HCT116 (cell line): ENCODE measurements at regions not wholly inside any gene's neighbourhood (a gene's known extent, or its start where the extent isn't known, plus 50 kb on each side); places are given as distances from the start of the nearest gene placed in this dataset.

Experiments
- ATAC-seq: fragments of 200-7000 bp; cut with Tn5 transposase; 2 replicates; pipeline ENCODE4 v1.9.1; 2020; ENCODE audit warnings: mild to moderate bottlenecking, moderate library complexity
- BruUV-seq: library from RNA; stranded (reverse); fragments of 400-500 nt; replicated peaks from 2 replicates; lab custom pipeline; 2021; lab: Mats Ljungman, UMichigan
- CTCF ChIA-PET: fragments of 300-600 bp; sonication (Branson Sonifier 250); formaldehyde crosslinking; loops from one replicate; lab custom pipeline; 2021; ENCODE audit warnings: antibody characterized with exemption; lab: Charles Lee
- POLR2A ChIA-PET: fragments of 300-600, 350-600 bp; sonication (Branson Sonifier 250); formaldehyde crosslinking; loops from one replicate; lab custom pipeline; 2021; ENCODE audit warnings: antibody characterized with exemption; lab: Charles Lee
- RAD21 ChIA-PET, 2 experiments: fragments of 300-600 bp; sonication (Branson Sonifier 250); formaldehyde crosslinking; loops; one replicate each; lab custom pipeline; 2023; ENCODE audit warnings: low total read pairs in 2 of 2; ENCODE audit not compliant: uncharacterized antibody in 2 of 2, unreplicated experiment in 2 of 2, low non-redundant PET in 1 of 2; lab: Charles Lee
- DNase-seq: peaks from one replicate; pipeline ENCODE4 v3.0.0-alpha.2; 2010; ENCODE audit warnings: low read depth, low spot score
- H2AFZ ChIP-seq: fragments of 200-600 bp; shearing (Covaris generic), sonication (generic); 2 replicates; pipeline ENCODE4 v1.6.1; 2017; ENCODE audit warnings: low read depth, mixed run types, mixed read lengths, antibody characterized with exemption, low read length; ENCODE audit not compliant: poor library complexity, severe bottlenecking
- H3K27ac ChIP-seq: 2 replicates; pipeline ENCODE4 v1.5.1; 2012; ENCODE audit warnings: low read depth, low read length
- H3K27me3 ChIP-seq: fragments of 200-600 bp; sonication (generic); 2 replicates; pipeline ENCODE4 v1.6.1; 2016; ENCODE audit warnings: mixed run types, low read length, mixed read lengths; ENCODE audit not compliant: insufficient read depth
- H3K36me3 ChIP-seq, 2 experiments: fragments of 200-500 bp in 1 of 2; fragments of 200-600 bp in 1 of 2; sonication (Bioruptor generic) in 1 of 2; sonication (generic) in 1 of 2; 2 replicates each; pipeline versions ENCODE4 v1.5.1 to v1.6.1; 2014 to 2016; ENCODE audit warnings: low read length in 2 of 2, inconsistent platforms in 1 of 2, mixed read lengths in 1 of 2, mixed run types in 1 of 2; ENCODE audit not compliant: insufficient read depth in 2 of 2, control insufficient read depth in 1 of 2
- H3K4me1 ChIP-seq, 2 experiments: fragments of 200-600 bp in 1 of 2; sonication (generic) in 1 of 2; 2 replicates each; pipeline versions ENCODE4 v1.5.1 to v1.6.1; 2012 to 2017; ENCODE audit warnings: low read length in 2 of 2, inconsistent platforms in 1 of 2, mild to moderate bottlenecking in 1 of 2, mixed read lengths in 1 of 2, mixed run types in 1 of 2, moderate library complexity in 1 of 2; ENCODE audit not compliant: insufficient read depth in 2 of 2, control insufficient read depth in 1 of 2
- H3K4me2 ChIP-seq: fragments of 200-600 bp; sonication (generic); 2 replicates; pipeline ENCODE4 v1.6.1; 2017; ENCODE audit warnings: mixed run types, low read length, mixed read lengths
- H3K4me3 ChIP-seq, 2 experiments: fragments of 200-600 bp in 1 of 2; sonication (generic) in 1 of 2; replicated peaks in 1 of 2; 2 replicates each; pipeline ENCODE4 v1.5.1; 2011 to 2016; ENCODE audit warnings: low read length in 2 of 2, control low read depth in 1 of 2, low read depth in 1 of 2, mild to moderate bottlenecking in 1 of 2, mixed read lengths in 1 of 2, mixed run types in 1 of 2
- H3K79me2 ChIP-seq: fragments of 200-600 bp; sonication (generic); 2 replicates; pipeline ENCODE4 v1.6.1; 2017; ENCODE audit warnings: mild to moderate bottlenecking, mixed run types, low read length, moderate library complexity, mixed read lengths; ENCODE audit not compliant: insufficient read depth
- H3K9ac ChIP-seq: fragments of 200-600 bp; sonication (generic); 2 replicates; pipeline ENCODE4 v1.6.1; 2016; ENCODE audit warnings: low read length, mixed read lengths
- H3K9me2 ChIP-seq: fragments of 200-600 bp; sonication (generic), shearing (Covaris generic); 2 replicates; pipeline ENCODE4 v1.6.1; 2017; ENCODE audit warnings: mixed run types, mild to moderate bottlenecking, moderate library complexity; ENCODE audit not compliant: insufficient read depth
- H3K9me3 ChIP-seq, 2 experiments: fragments of 200-500 bp in 1 of 2; fragments of 200-600 bp in 1 of 2; sonication (Bioruptor generic) in 1 of 2; sonication (generic) in 1 of 2; 2 replicates each; pipeline ENCODE4 v1.6.1; 2014 to 2017; ENCODE audit warnings: low read length in 2 of 2, mixed read lengths in 2 of 2, inconsistent platforms in 1 of 2, low read depth in 1 of 2, mild to moderate bottlenecking in 1 of 2, mixed run types in 1 of 2, moderate library complexity in 1 of 2; ENCODE audit not compliant: control insufficient read depth in 1 of 2, insufficient read depth in 1 of 2
- H4K20me1 ChIP-seq: fragments of 200-600 bp; sonication (generic), shearing (Covaris generic); 2 replicates; pipeline ENCODE4 v1.6.1; 2017; ENCODE audit warnings: mixed run types, mild to moderate bottlenecking, moderate library complexity; ENCODE audit not compliant: insufficient read depth
- ATF3 ChIP-seq: IDR thresholded peaks from 2 replicates; pipeline ENCODE4 v1.6.1; 2012
- CBX3 ChIP-seq: IDR thresholded peaks from 2 replicates; pipeline ENCODE4 v1.6.1; 2012; ENCODE audit warnings: low read depth
- CEBPB ChIP-seq: IDR thresholded peaks from 2 replicates; pipeline ENCODE4 v1.6.1; 2012; ENCODE audit warnings: low read depth
- JUND ChIP-seq: IDR thresholded peaks from 2 replicates; pipeline ENCODE4 v1.6.1; 2012
- POLR2A ChIP-seq: IDR thresholded peaks from 2 replicates; pipeline ENCODE4 v1.7.0; 2011; ENCODE audit warnings: borderline replicate concordance; ENCODE audit not compliant: insufficient read depth, insufficient read length; ENCODE audit errors: extremely low read depth
- POLR2AphosphoS5 ChIP-seq: IDR thresholded peaks from 2 replicates; pipeline ENCODE4 v1.6.1; 2011; ENCODE audit warnings: mild to moderate bottlenecking, low read depth, low read length, moderate library complexity
- RAD21 ChIP-seq: IDR thresholded peaks from 2 replicates; pipeline ENCODE4 v1.6.1; 2012; ENCODE audit warnings: low read depth, mild to moderate bottlenecking
- REST ChIP-seq: IDR thresholded peaks from 2 replicates; pipeline ENCODE4 v1.6.1; 2012; ENCODE audit warnings: low read depth
- SP1 ChIP-seq: IDR thresholded peaks from 2 replicates; pipeline ENCODE4 v1.6.1; 2012; ENCODE audit warnings: low read depth
- SRF ChIP-seq: IDR thresholded peaks from 2 replicates; pipeline ENCODE4 v1.6.1; 2012; ENCODE audit warnings: low read depth
- TCF7L2 ChIP-seq: IDR thresholded peaks from 2 replicates; pipeline ENCODE4 v1.7.0; 2011; ENCODE audit warnings: borderline replicate concordance, inconsistent platforms; ENCODE audit not compliant: insufficient read depth, insufficient read length; ENCODE audit errors: extremely low read depth
- ZBTB33 ChIP-seq: IDR thresholded peaks from 2 replicates; pipeline ENCODE4 v1.6.1; 2011; ENCODE audit warnings: mild to moderate bottlenecking, low read length, moderate library complexity; ENCODE audit not compliant: insufficient replicate concordance; ENCODE audit errors: extremely low read depth
- ZNF274 ChIP-seq: fragments of 200-500 bp; sonication (Bioruptor generic); IDR thresholded peaks from 2 replicates; pipeline ENCODE4 v1.6.1; 2014; ENCODE audit warnings: mild to moderate bottlenecking, low read depth, low read length, inconsistent platforms
- intact Hi-C: fragments of 100-400 bp; cut with micrococcal nuclease; formaldehyde crosslinking; loops from 2 replicates; pipeline ENCODE4 v1.10.0; 2022

- no peak for TF ChIP-seq CBX3
These were observed 74.0 kb upstream of the VWDE start (continued) for GRCh38 chr7:12477620-12478019.

- Histone ChIP-seq H3K4me1 (no peaks in the 10 kb centered on the region), H4K20me1 (no peaks in the 10 kb centered on the region), H3K9me3 (no peaks in the 10 kb centered on the region), H3K4me2 (no peak overlapping the region), H3K36me3 (no peaks in the 10 kb centered on the region), H3K9me2 (no peaks in the 10 kb centered on the region), H3K79me2 (no peaks in the 10 kb centered on the region), H3K27ac (no peak overlapping the region), H3K4me3 (no peak overlapping the region), H2AFZ (peak overlapping the region; percentile 52), H3K27me3 (no peaks in the 10 kb centered on the region), H3K9ac (no peak overlapping the region)
- intact Hi-C loops, result loop anchor here (10.0 kb wide), 1 partner anchor 157 kb away; no protein-coding TSS in a partner anchor
- no TSS peak for BruUV-seq
- no peak for DNase-seq
- CTCF ChIA-PET, result interaction anchor here (1.2 to 1.6 kb wide), 2 partner anchors 23 to 45 kb away, joined by 4 to 6 read pairs; no protein-coding TSS in a partner anchor
- RAD21 ChIA-PET, result no interaction called here
- no peak for ATAC-seq
- POLR2A ChIA-PET, result no interaction called here
- TF ChIP-seq TCF7L2 (no peak), SP1 (no peak), SRF (no peak), POLR2AphosphoS5 (no peak), ATF3 (no peak), REST (no peak), JUND (no peak), ZBTB33 (no peak), POLR2A (no peak), RAD21 (no peak), CBX3 (no peak), CEBPB (no peak), ZNF274 (no peak)
These were observed 78.1 kb upstream of the VWDE start for GRCh38 chr7:12481722-12482121.
